CD4-positive, alpha-beta T cell treated with Interleukin-4 for 4 hours (primary cell): ENCODE measurements at regions not wholly inside any gene's neighbourhood (a gene's known extent, or its start where the extent isn't known, plus 50 kb on each side); places are given as distances from the start of the nearest gene placed in this dataset.
A peak's percentile ranks its signal among the peaks of the same experiment; 100 is the strongest.

Experiments used
- DNase-seq: peaks from one replicate; pipeline ENCODE4 v3.0.0-alpha.2; 2020

GRCh38 chr6:105639124-105639523 is 236.2 kb upstream of the PREP start:
- DNase-seq: no peak

GRCh38 chr6:105633814-105634213 is 230.9 kb upstream of the PREP start:
- DNase-seq: no peak

- no peak for DNase-seq
Measured at GRCh38 chr6:105628156-105628860, 225.4 kb upstream of the PREP start.

- no peak for DNase-seq
Measured at GRCh38 chr6:105626295-105627158, 223.6 kb upstream of the PREP start.

- no peak for DNase-seq
Measured at GRCh38 chr6:105624021-105624420, 221.1 kb upstream of the PREP start.

- no peak for DNase-seq
Measured at GRCh38 chr6:105622226-105622625, 219.3 kb upstream of the PREP start.

GRCh38 chr6:105621564-105622175 is 218.8 kb upstream of the PREP start:
- DNase-seq: no peak

- no peak for DNase-seq
Measured at GRCh38 chr6:105620878-105621277, 218.0 kb upstream of the PREP start.

- no peak for DNase-seq
Measured at GRCh38 chr6:105619971-105620741, 217.3 kb upstream of the PREP start.

GRCh38 chr6:105618247-105618646 is 215.4 kb upstream of the PREP start:
- no peak for DNase-seq

GRCh38 chr6:105616521-105616920 is 213.6 kb upstream of the PREP start:
- no peak for DNase-seq

GRCh38 chr6:105611606-105612005 is 208.7 kb upstream of the PREP start:
- DNase-seq: no peak

- DNase-seq: no peak
Measured at GRCh38 chr6:105609375-105609991, 206.6 kb upstream of the PREP start.

GRCh38 chr6:105608711-105609374 is 206.0 kb upstream of the PREP start:
- no peak for DNase-seq

- no peak for DNase-seq
Measured at GRCh38 chr6:105607636-105608621, 205.0 kb upstream of the PREP start.

GRCh38 chr6:105606831-105607463 is 204.1 kb upstream of the PREP start:
- no peak for DNase-seq

GRCh38 chr6:105604587-105604884 is 201.7 kb upstream of the PREP start:
- DNase-seq: no peak

GRCh38 chr6:105603788-105604586 is 201.1 kb upstream of the PREP start:
- no peak for DNase-seq

GRCh38 chr6:105601541-105602236 is 198.8 kb upstream of the PREP start:
- peak; percentile 41 for DNase-seq
